ENCODE measurements at regions not wholly inside any gene's neighbourhood (a gene's known extent, or its start where the extent isn't known, plus 50 kb on each side); places are given as distances from the start of the nearest gene placed in this dataset.

DNA sequence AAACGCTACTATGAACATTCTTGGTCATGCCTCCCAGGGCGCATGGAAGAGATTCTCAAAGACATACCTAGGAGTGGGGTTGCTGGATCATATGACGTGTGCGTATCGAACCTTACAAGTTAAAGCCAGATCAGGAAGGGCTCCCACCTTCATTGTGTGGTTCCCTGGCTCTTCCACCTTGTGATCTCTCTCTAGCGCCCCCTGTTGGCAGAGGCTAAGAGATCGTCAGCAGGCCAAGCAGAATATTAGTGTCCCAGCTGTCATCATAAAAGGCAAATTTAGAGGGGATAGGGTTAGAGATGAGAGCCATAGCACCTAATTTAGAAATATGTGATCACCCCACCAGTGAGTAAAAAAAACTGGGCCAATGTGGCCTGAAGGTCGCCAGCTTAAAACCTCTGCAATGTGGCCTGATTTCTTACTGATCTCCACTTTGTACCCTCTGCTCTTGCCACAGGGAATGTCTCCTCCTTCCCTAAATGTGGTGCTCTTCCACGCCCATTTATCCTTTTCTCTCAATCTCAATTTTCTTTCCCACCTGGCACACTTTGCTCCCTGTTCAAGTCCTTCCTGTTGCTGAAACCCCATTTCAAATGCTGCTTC is 91.7 kb upstream of the SHB start:
- TF ChIP-seq, protein P1, sequence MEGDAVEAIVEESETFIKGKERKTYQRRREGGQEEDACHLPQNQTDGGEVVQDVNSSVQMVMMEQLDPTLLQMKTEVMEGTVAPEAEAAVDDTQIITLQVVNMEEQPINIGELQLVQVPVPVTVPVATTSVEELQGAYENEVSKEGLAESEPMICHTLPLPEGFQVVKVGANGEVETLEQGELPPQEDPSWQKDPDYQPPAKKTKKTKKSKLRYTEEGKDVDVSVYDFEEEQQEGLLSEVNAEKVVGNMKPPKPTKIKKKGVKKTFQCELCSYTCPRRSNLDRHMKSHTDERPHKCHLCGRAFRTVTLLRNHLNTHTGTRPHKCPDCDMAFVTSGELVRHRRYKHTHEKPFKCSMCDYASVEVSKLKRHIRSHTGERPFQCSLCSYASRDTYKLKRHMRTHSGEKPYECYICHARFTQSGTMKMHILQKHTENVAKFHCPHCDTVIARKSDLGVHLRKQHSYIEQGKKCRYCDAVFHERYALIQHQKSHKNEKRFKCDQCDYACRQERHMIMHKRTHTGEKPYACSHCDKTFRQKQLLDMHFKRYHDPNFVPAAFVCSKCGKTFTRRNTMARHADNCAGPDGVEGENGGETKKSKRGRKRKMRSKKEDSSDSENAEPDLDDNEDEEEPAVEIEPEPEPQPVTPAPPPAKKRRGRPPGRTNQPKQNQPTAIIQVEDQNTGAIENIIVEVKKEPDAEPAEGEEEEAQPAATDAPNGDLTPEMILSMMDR (conservative IDR thresholded peaks at IDR 0.05; ENCODE audit: low read depth, low read length): peak; percentile 87
- TF ChIP-seq EZH2 (IDR thresholded peaks at IDR 0.05; ENCODE audit: low read length, unreplicated experiment): no peak
- TF ChIP-seq EZH2phosphoT487 (IDR thresholded peaks at IDR 0.05; ENCODE audit: borderline replicate concordance, low read length): no peak

Data from PC-3 (cell line).